ENCODE measurements at regions not wholly inside any gene's neighbourhood (a gene's known extent, or its start where the extent isn't known, plus 50 kb on each side); places are given as distances from the start of the nearest gene placed in this dataset.

DNA sequence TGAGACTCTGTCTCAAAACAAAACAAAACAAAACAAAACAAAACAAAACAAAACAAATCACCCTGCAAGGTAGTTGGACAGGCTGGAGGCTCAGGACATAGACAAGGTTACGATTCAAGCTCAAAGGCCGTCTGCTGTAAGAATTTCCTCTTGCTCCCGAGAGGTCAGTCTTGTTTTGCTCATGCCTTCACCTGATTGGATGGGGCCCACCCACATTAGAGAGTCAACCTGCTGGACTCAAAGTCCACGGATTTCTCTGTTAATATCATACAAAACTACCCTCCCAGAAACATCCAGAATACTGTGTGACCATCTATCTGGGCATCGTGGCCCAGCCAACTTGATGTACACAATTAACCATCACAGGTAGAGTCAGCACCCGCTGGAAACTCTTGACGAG lies 330.0 kb upstream of the EEF2KMT start:
- POLR2A ChIA-PET, result no interaction called here
- no peak overlapping the region for H3K27ac ChIP-seq (ENCODE audit: low read depth, low read length)

DNA sequence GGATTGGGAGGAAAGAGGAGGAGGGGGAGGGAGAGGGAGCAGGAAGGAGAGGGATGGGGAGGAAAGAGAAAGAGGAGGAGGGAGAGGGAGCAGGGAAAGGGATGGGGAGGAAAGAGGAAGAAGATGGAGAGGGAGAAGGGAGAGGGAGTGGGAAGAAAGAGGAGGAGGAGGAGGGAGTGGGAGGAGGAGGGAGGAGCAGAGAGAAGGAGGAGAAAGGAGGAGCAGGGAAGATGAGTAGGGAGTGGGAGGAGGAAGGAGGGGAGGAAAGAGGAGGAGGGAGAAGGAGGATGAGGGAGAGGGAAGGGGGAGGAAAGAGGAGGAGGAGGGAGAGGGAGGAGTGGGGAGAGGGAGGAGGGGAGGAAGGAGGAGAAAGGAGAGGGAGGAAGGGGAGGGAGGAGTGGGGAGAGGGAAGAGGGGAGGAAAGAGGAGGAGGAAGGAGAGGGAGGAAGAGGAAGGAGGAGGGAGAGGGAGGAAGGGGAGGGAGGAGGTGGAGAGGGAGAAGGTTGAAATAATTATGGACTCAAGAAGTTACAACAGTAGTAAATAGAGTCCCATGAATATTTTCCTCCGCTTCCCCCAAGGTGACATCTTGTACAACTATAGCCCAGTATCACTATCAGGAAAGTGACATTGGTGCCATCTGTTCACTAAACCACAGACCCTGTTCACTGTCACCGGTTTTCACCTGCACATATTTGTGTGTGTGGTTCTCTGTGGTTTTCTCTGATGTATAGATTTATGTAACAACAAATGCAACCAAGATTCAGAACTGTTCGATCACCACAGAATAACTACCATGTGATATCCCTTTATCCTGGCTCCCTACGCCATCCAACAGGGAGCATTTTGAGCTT lies 325.3 kb upstream of the EEF2KMT start:
- no peak for DNase-seq (ENCODE audit: low read depth, low spot score)
- Histone ChIP-seq H3K4me3 (ENCODE audit: low read depth, low read length) (no peak overlapping the region), H3K27ac (ENCODE audit: low read depth, low read length) (no peak overlapping the region), H3K27me3 (ENCODE audit: control insufficient read depth, insufficient read depth, low read length) (no peaks in the 10 kb centered on the region), H3K9me3 (ENCODE audit: control insufficient read depth, insufficient read depth, low read length) (peaks cover 62% of the 10 kb centered on the region)
- CTCF ChIA-PET, result no interaction called here
- TF ChIP-seq, protein P1, sequence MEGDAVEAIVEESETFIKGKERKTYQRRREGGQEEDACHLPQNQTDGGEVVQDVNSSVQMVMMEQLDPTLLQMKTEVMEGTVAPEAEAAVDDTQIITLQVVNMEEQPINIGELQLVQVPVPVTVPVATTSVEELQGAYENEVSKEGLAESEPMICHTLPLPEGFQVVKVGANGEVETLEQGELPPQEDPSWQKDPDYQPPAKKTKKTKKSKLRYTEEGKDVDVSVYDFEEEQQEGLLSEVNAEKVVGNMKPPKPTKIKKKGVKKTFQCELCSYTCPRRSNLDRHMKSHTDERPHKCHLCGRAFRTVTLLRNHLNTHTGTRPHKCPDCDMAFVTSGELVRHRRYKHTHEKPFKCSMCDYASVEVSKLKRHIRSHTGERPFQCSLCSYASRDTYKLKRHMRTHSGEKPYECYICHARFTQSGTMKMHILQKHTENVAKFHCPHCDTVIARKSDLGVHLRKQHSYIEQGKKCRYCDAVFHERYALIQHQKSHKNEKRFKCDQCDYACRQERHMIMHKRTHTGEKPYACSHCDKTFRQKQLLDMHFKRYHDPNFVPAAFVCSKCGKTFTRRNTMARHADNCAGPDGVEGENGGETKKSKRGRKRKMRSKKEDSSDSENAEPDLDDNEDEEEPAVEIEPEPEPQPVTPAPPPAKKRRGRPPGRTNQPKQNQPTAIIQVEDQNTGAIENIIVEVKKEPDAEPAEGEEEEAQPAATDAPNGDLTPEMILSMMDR (IDR thresholded peaks at IDR 0.05; ENCODE audit: low read depth, low read length), result no peak
- POLR2A ChIA-PET, result no interaction called here

More for the DNA sequence above, 330.0 kb upstream of the EEF2KMT start:
- peaks cover 65% of the 10 kb centered on the region for H3K9me3 ChIP-seq (ENCODE audit: control insufficient read depth, insufficient read depth, low read length)
- CTCF ChIA-PET, result no interaction called here
- TF ChIP-seq, protein P1 (IDR thresholded peaks at IDR 0.05; ENCODE audit: low read depth, low read length), result no peak
- no peak for DNase-seq (ENCODE audit: low read depth, low spot score)
- no peaks in the 10 kb centered on the region for H3K27me3 ChIP-seq (ENCODE audit: control insufficient read depth, insufficient read depth, low read length)
- H3K4me3 ChIP-seq (ENCODE audit: low read depth, low read length), result no peak overlapping the region

DNA sequence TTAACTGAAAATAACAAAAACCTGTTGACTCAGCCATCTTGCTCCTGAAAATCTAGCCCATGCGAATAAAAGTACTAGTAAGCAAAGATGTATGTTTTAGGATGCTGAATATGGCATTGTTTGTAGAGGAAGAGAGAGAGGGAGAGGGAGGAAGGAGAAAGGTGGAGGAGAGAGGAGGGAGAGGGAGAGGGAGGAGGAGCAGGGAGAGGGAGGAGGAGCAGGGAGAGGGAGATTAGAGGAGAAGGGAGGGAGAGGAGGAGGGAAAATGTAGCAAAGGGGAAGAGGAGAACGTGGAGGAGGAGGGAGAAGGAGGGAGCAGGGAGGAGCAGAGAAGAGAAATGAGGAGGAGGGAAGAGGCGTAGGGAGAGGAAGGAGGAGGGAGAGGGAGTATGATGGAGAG lies 324.5 kb upstream of the EEF2KMT start:
- H3K27ac ChIP-seq (ENCODE audit: low read depth, low read length), result no peak overlapping the region
- ChIA-PET CTCF (no interaction called here), POLR2A (no interaction called here)
- H3K27me3 ChIP-seq (ENCODE audit: control insufficient read depth, insufficient read depth, low read length), result no peaks in the 10 kb centered on the region
- H3K9me3 ChIP-seq (ENCODE audit: control insufficient read depth, insufficient read depth, low read length), result peaks cover 63% of the 10 kb centered on the region
- H3K4me3 ChIP-seq (ENCODE audit: low read depth, low read length), result no peak overlapping the region
- no peak for DNase-seq (ENCODE audit: low read depth, low spot score)
- TF ChIP-seq, protein P1 (IDR thresholded peaks at IDR 0.05; ENCODE audit: low read depth, low read length), result no peak

DNA sequence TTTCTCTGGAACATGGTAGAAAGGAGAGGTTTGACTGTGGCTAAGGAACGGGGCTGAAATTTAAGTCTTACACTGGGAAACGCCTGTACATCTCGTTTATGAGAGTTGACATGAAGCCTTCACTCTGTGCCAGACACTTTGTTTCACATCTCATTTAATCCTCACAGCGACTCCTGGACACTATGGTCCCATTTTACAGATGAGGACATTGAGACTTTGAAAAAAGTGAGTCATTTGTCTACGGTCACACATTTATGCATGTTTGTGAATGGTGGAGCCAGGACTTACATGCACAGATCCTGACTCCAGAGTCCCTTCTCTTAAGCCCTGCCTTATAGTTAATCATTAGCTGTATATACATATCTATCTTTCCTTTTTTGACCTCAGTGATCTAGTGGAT lies 318.4 kb upstream of the EEF2KMT start:
- ChIA-PET POLR2A (no interaction called here), CTCF (no interaction called here)
- TF ChIP-seq, protein P1 (IDR thresholded peaks at IDR 0.05; ENCODE audit: low read depth, low read length), result no peak
- Histone ChIP-seq H3K27me3 (ENCODE audit: control insufficient read depth, insufficient read depth, low read length) (no peaks in the 10 kb centered on the region), H3K4me3 (ENCODE audit: low read depth, low read length) (no peak overlapping the region), H3K27ac (ENCODE audit: low read depth, low read length) (no peak overlapping the region), H3K9me3 (ENCODE audit: control insufficient read depth, insufficient read depth, low read length) (peaks cover 65% of the 10 kb centered on the region)
- DNase-seq (ENCODE audit: low read depth, low spot score), result no peak

DNA sequence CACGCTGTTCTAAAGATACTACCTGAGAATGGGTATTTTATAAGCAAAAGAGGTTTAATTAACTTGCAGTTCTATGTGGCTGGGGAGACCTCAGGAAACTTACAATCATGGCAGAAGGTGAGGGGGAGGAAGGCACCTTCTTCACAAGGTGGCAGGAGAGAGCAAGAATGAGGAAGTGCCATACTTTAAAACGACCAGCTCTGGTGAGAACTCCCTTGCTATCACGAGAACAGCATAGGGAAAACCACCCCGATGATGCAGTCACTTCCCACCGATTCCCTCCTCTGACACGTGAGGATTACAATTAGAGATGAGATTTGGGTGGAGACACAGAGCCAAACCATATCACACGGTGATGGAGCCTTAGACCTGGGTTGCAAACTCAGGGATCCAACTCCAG lies 317.5 kb upstream of the EEF2KMT start:
- H3K9me3 ChIP-seq (ENCODE audit: control insufficient read depth, insufficient read depth, low read length), result peaks cover 64% of the 10 kb centered on the region
- TF ChIP-seq, protein P1 (IDR thresholded peaks at IDR 0.05; ENCODE audit: low read depth, low read length), result no peak
- H3K27ac ChIP-seq (ENCODE audit: low read depth, low read length), result no peak overlapping the region
- ChIA-PET CTCF (no interaction called here), POLR2A (no interaction called here)
- H3K27me3 ChIP-seq (ENCODE audit: control insufficient read depth, insufficient read depth, low read length), result no peaks in the 10 kb centered on the region
- H3K4me3 ChIP-seq (ENCODE audit: low read depth, low read length), result no peak overlapping the region
- no peak for DNase-seq (ENCODE audit: low read depth, low spot score)
